GM12873 (cell line): ENCODE measurements at regions not wholly inside any gene's neighbourhood (a gene's known extent, or its start where the extent isn't known, plus 50 kb on each side); places are given as distances from the start of the nearest gene placed in this dataset.

ENCODE experiments used
- CTCF ChIP-seq: IDR thresholded peaks from 2 replicates; pipeline ENCODE4 v1.5.1; 2012; ENCODE audit warnings: low read depth, mild to moderate bottlenecking, moderate library complexity, low read length, control low read depth; ENCODE audit not compliant: insufficient read depth; ENCODE audit errors: missing control alignments

- no peak for TF ChIP-seq CTCF
These were observed 535.3 kb downstream of the EFNA5 start for GRCh38 chr5:107135391-107135790.

- no peak for TF ChIP-seq CTCF
These were observed 535.8 kb downstream of the EFNA5 start for GRCh38 chr5:107134931-107135330.

- TF ChIP-seq CTCF = no peak
These were observed 541.7 kb downstream of the EFNA5 start for GRCh38 chr5:107129051-107129450.

GRCh38 chr5:107127878-107128277, 542.9 kb downstream of the EFNA5 start:
- no peak for TF ChIP-seq CTCF

GRCh38 chr5:107126341-107126740, 544.4 kb downstream of the EFNA5 start:
- TF ChIP-seq CTCF = no peak

GRCh38 chr5:107124376-107124775, 546.4 kb downstream of the EFNA5 start:
- TF ChIP-seq CTCF = no peak

- TF ChIP-seq CTCF = no peak
These were observed 547.7 kb downstream of the EFNA5 start for GRCh38 chr5:107123014-107123413.
